GM12865 (cell line): ENCODE measurements at regions not wholly inside any gene's neighbourhood (a gene's known extent, or its start where the extent isn't known, plus 50 kb on each side); places are given as distances from the start of the nearest gene placed in this dataset.

Experiments used
- DNase-seq: peaks from one replicate; pipeline ENCODE4 v3.0.0; 2010; ENCODE audit warnings: low read depth
- H3K4me3 ChIP-seq: 2 replicates; pipeline ENCODE4 v1.5.1; 2011; ENCODE audit warnings: mild to moderate bottlenecking, low read depth, low read length, control low read depth
- CTCF ChIP-seq: IDR thresholded peaks from 2 replicates; pipeline ENCODE4 v1.5.1; 2011; ENCODE audit warnings: low read length, control low read depth, low read depth, inconsistent platforms; ENCODE audit not compliant: insufficient read depth; ENCODE audit errors: missing control alignments

GRCh38 chr7:119343289-119343688 is 929.7 kb upstream of the KCND2 start:
- no peak for DNase-seq
- no peak overlapping the region for H3K4me3 ChIP-seq
- no peak for TF ChIP-seq CTCF

- H3K4me3 ChIP-seq, result no peak overlapping the region
- TF ChIP-seq CTCF, result no peak
- no peak for DNase-seq
Observed at GRCh38 chr7:119344466-119344865, 928.5 kb upstream of the KCND2 start.

GRCh38 chr7:119348491-119348890 is 924.5 kb upstream of the KCND2 start:
- no peak for TF ChIP-seq CTCF
- no peak overlapping the region for H3K4me3 ChIP-seq
- no peak for DNase-seq

GRCh38 chr7:119350334-119350733 is 922.6 kb upstream of the KCND2 start:
- DNase-seq, result no peak
- no peak for TF ChIP-seq CTCF

GRCh38 chr7:119351320-119351719 is 921.7 kb upstream of the KCND2 start:
- TF ChIP-seq CTCF, result no peak
- H3K4me3 ChIP-seq, result no peak overlapping the region
- DNase-seq, result no peak

More at GRCh38 chr7:119350334-119350733, 922.6 kb upstream of the KCND2 start:
- H3K4me3 ChIP-seq, result no peak overlapping the region

- DNase-seq, result no peak
- TF ChIP-seq CTCF, result no peak
- H3K4me3 ChIP-seq, result no peak overlapping the region
Observed at GRCh38 chr7:119374436-119374835, 898.5 kb upstream of the KCND2 start.

GRCh38 chr7:119377861-119378260 is 895.1 kb upstream of the KCND2 start:
- no peak overlapping the region for H3K4me3 ChIP-seq
- DNase-seq, result no peak
- no peak for TF ChIP-seq CTCF
